CD14-positive monocyte (primary cell): ENCODE measurements at regions not wholly inside any gene's neighbourhood (a gene's known extent, or its start where the extent isn't known, plus 50 kb on each side); places are given as distances from the start of the nearest gene placed in this dataset.

ENCODE experiments used
- DNase-seq, 3 donors: peaks; one replicate each; pipeline ENCODE4 v3.0.0-alpha.2; 2011 to 2022
- H2AFZ ChIP-seq: 2 replicates; pipeline ENCODE4 v1.6.0; 2012; ENCODE audit warnings: mild to moderate bottlenecking, low read depth, low read length, inconsistent platforms; ENCODE audit not compliant: insufficient read depth, poor library complexity, severe bottlenecking
- H3K27ac ChIP-seq, 2 donors: 1 replicate in 1 of 2; 2 replicates in 1 of 2; pipeline ENCODE4 v1.5.1; 2012 to 2013; ENCODE audit warnings: low read length in 2 of 2, control low read depth in 1 of 2, inconsistent platforms in 1 of 2, low read depth in 1 of 2, mild to moderate bottlenecking in 1 of 2
- H3K27me3 ChIP-seq, 2 donors: one replicate each; pipeline versions ENCODE4 v1.6.0 to v1.6.1; 2011 to 2013; ENCODE audit warnings: low read length in 2 of 2; ENCODE audit not compliant: control insufficient read depth in 2 of 2, insufficient read depth in 2 of 2
- H3K36me3 ChIP-seq, 2 donors: replicated peaks in 1 of 2; 1 replicate in 1 of 2; 2 replicates in 1 of 2; pipeline versions ENCODE4 v1.5.1 to v1.6.1; 2012 to 2013; ENCODE audit warnings: low read length in 2 of 2, control low read depth in 1 of 2, inconsistent platforms in 1 of 2, mild to moderate bottlenecking in 1 of 2; ENCODE audit not compliant: insufficient read depth in 2 of 2, control insufficient read depth in 1 of 2
- H3K4me1 ChIP-seq, 2 donors: 1 replicate in 1 of 2; 2 replicates in 1 of 2; pipeline versions ENCODE4 v1.5.1 to v1.6.1; 2012 to 2013; ENCODE audit warnings: low read length in 2 of 2, control low read depth in 1 of 2, inconsistent platforms in 1 of 2, mild to moderate bottlenecking in 1 of 2, moderate library complexity in 1 of 2; ENCODE audit not compliant: insufficient read depth in 2 of 2, control insufficient read depth in 1 of 2
- H3K4me2 ChIP-seq: replicated peaks from 2 replicates; pipeline ENCODE3; 2012; ENCODE audit warnings: low read length, moderate library complexity, mild to moderate bottlenecking; ENCODE audit not compliant: poor library complexity, severe bottlenecking; ENCODE audit errors: extremely low read depth
- H3K4me3 ChIP-seq, 3 experiments: fragments of 200-600 bp in 1 of 3; sonication (generic) in 1 of 3; replicated peaks in 1 of 3; 1 replicate in 2 of 3; 2 replicates in 1 of 3; pipeline ENCODE4 v1.5.1; 2011 to 2013; ENCODE audit warnings: low read length in 3 of 3, mild to moderate bottlenecking in 3 of 3, control low read depth in 2 of 3, low read depth in 2 of 3, inconsistent platforms in 1 of 3, moderate library complexity in 1 of 3
- H3K79me2 ChIP-seq: 2 replicates; pipeline ENCODE4 v1.6.0; 2012; ENCODE audit warnings: mild to moderate bottlenecking, control low read depth, inconsistent platforms, low read length, moderate library complexity; ENCODE audit not compliant: insufficient read depth
- H3K9ac ChIP-seq: 2 replicates; pipeline ENCODE4 v1.6.0; 2017; ENCODE audit warnings: low read length, mild to moderate bottlenecking; ENCODE audit not compliant: insufficient read depth, poor library complexity, severe bottlenecking
- H3K9me3 ChIP-seq, 2 donors: replicated peaks in 1 of 2; 1 replicate in 1 of 2; 2 replicates in 1 of 2; pipeline versions ENCODE4 v1.5.1 to v1.6.1; 2012 to 2013; ENCODE audit warnings: low read length in 2 of 2, control low read depth in 1 of 2; ENCODE audit not compliant: control insufficient read depth in 1 of 2, insufficient read depth in 1 of 2
- H4K20me1 ChIP-seq: 2 replicates; pipeline ENCODE4 v1.6.0; 2012; ENCODE audit warnings: mild to moderate bottlenecking, low read length, control low read depth, moderate library complexity; ENCODE audit not compliant: insufficient read depth
- H3K27ac Mint-ChIP-seq, 7 donors: one replicate each; pipeline ENCODE4 v1.8.0; 2020; ENCODE audit warnings: mild to moderate bottlenecking in 7 of 7, mixed read lengths in 7 of 7, moderate library complexity in 6 of 7, inconsistent platforms in 2 of 7
- H3K27me3 Mint-ChIP-seq, 3 donors: one replicate each; pipeline ENCODE4 v1.8.0; 2021 to 2022; ENCODE audit warnings: low read depth in 3 of 3, mild to moderate bottlenecking in 3 of 3, mixed read lengths in 3 of 3, moderate library complexity in 3 of 3, inconsistent platforms in 1 of 3
- H3K36me3 Mint-ChIP-seq, 2 donors: one replicate each; pipeline ENCODE4 v1.8.0; 2020; ENCODE audit warnings: mixed read lengths in 2 of 2, inconsistent platforms in 1 of 2, mild to moderate bottlenecking in 1 of 2
- H3K4me1 Mint-ChIP-seq: one replicate; pipeline ENCODE4 v1.8.0; 2020; ENCODE audit warnings: mild to moderate bottlenecking, mixed read lengths
- H3K4me3 Mint-ChIP-seq, 2 donors: one replicate each; pipeline ENCODE4 v1.8.0; 2020; ENCODE audit warnings: mild to moderate bottlenecking in 2 of 2, mixed read lengths in 2 of 2, moderate library complexity in 1 of 2
- H3K9me3 Mint-ChIP-seq, 7 donors: one replicate each; pipeline ENCODE4 v1.8.0; 2020 to 2022; ENCODE audit warnings: mixed read lengths in 7 of 7, mild to moderate bottlenecking in 6 of 7, moderate library complexity in 6 of 7, inconsistent platforms in 2 of 7
- CTCF ChIP-seq: fragments of 200-600 bp; IDR thresholded peaks from one replicate; pipeline ENCODE4 v1.8.0; 2022; ENCODE audit warnings: antibody characterized with exemption, mild to moderate bottlenecking
- WGBS: methylation state at CpG from one replicate; pipeline ENCODE4 v1.1.5; 2013; ENCODE audit warnings: missing lambda C conversion rate; ENCODE audit not compliant: insufficient coverage; 5-methylcytosine and 5-hydroxymethylcytosine counted together
- intact Hi-C, 2 donors: fragments of 100-400 bp; cut with micrococcal nuclease; formaldehyde crosslinking; loops; one replicate each; pipeline versions ENCODE4 v1.15.0 to v1.15.1; 2023

- no peak overlapping the region for H3K27ac ChIP-seq
- no peak overlapping the region for H3K4me3 ChIP-seq
- no peaks in the 10 kb centered on the region for H3K4me1 ChIP-seq
- H3K79me2 ChIP-seq: no peaks in the 10 kb centered on the region
- H3K27ac Mint-ChIP-seq: no peak overlapping the region
- no peak for DNase-seq
- H3K27me3 ChIP-seq: no peaks in the 10 kb centered on the region
- WGBS: 10% methylated on average over 1 of the region's 3 CpGs
- H3K4me3 Mint-ChIP-seq: no peak overlapping the region
- intact Hi-C loops: loop anchor here in 1 of 2 donors (10.0 kb wide), 1 partner anchor 80 kb away; no protein-coding TSS in a partner anchor
- H3K36me3 ChIP-seq: no peaks in the 10 kb centered on the region
- H3K9me3 Mint-ChIP-seq: peaks cover 10 to 25% (median 14%) of the 10 kb centered on the region in 7 donors
- TF ChIP-seq CTCF: no peak
- no peak overlapping the region for H2AFZ ChIP-seq
- H3K9ac ChIP-seq: no peak overlapping the region
- peaks cover 0 to 3% (median 1%) of the 10 kb centered on the region in 3 donors for H3K27me3 Mint-ChIP-seq
- no peaks in the 10 kb centered on the region for H3K4me1 Mint-ChIP-seq
- H4K20me1 ChIP-seq: no peaks in the 10 kb centered on the region
- peaks cover 15 to 18% of the 10 kb centered on the region in 2 donors for H3K9me3 ChIP-seq
- no peaks in the 10 kb centered on the region for H3K36me3 Mint-ChIP-seq
- H3K4me2 ChIP-seq: no peak overlapping the region
These were observed 175.0 kb upstream of the SYT10 start for GRCh38 chr12:33614630-33615029.

- Histone ChIP-seq H3K9ac (no peak overlapping the region), H3K4me2 (no peak overlapping the region), H3K4me3 (no peak overlapping the region), H3K36me3 (no peaks in the 10 kb centered on the region), H3K27me3 (no peaks in the 10 kb centered on the region), H3K27ac (no peak overlapping the region), H3K9me3 (peaks cover 19% of the 10 kb centered on the region in 2 donors), H4K20me1 (no peaks in the 10 kb centered on the region), H3K79me2 (no peaks in the 10 kb centered on the region), H2AFZ (no peak overlapping the region), H3K4me1 (no peaks in the 10 kb centered on the region)
- intact Hi-C loops: loop anchor here in 1 of 2 donors (10.0 kb wide), 1 partner anchor 82 kb away; no protein-coding TSS in a partner anchor
- no peak for DNase-seq
- no peaks in the 10 kb centered on the region for H3K36me3 Mint-ChIP-seq
- peaks cover 0 to 2% (median 1%) of the 10 kb centered on the region in 3 donors for H3K27me3 Mint-ChIP-seq
- H3K9me3 Mint-ChIP-seq: peaks cover 10 to 22% (median 14%) of the 10 kb centered on the region in 7 donors
- H3K4me3 Mint-ChIP-seq: no peak overlapping the region
- no peak for TF ChIP-seq CTCF
- H3K27ac Mint-ChIP-seq: no peak overlapping the region
- no peaks in the 10 kb centered on the region for H3K4me1 Mint-ChIP-seq
- WGBS: 100% methylated on average over 1 of the region's 3 CpGs
These were observed 177.6 kb upstream of the SYT10 start for GRCh38 chr12:33617218-33617617.
